Activated naive CD8-positive, alpha-beta T cell treated with anti-CD3 and anti-CD28 coated beads, Interleukin-2, amount 50 U/mL, for 16 hours (primary cell): ENCODE measurements at regions not wholly inside any gene's neighbourhood (a gene's known extent, or its start where the extent isn't known, plus 50 kb on each side); places are given as distances from the start of the nearest gene placed in this dataset.
"Not testable (repeated sequence)": the region's sequence is repeated elsewhere in the genome, so short reads cannot be mapped to it uniquely, and the experiment has no call there.

Source experiments
- DNase-seq: peaks from one replicate; pipeline ENCODE4 v3.0.0-alpha.2; 2020; ENCODE audit warnings: low read depth, low spot score

GRCh38 chr5:52605317-52606313, 182.1 kb upstream of the ITGA1 start:
- DNase-seq = no peak

GRCh38 chr5:52607227-52607824, 180.4 kb upstream of the ITGA1 start:
- DNase-seq = no peak

GRCh38 chr5:52620315-52620714, 167.4 kb upstream of the ITGA1 start:
- DNase-seq = no peak

- DNase-seq = no peak
Observed at GRCh38 chr5:52623291-52623690, 164.4 kb upstream of the ITGA1 start.

- DNase-seq = no peak
Observed at GRCh38 chr5:52624291-52624690, 163.4 kb upstream of the ITGA1 start.

- no peak for DNase-seq
Observed at GRCh38 chr5:52626312-52626711, 161.4 kb upstream of the ITGA1 start.

- DNase-seq = no peak
Observed at GRCh38 chr5:52627740-52628139, 160.0 kb upstream of the ITGA1 start.

- no peak for DNase-seq
Observed at GRCh38 chr5:52632281-52632680, 155.4 kb upstream of the ITGA1 start.

GRCh38 chr5:52634171-52634570, 153.5 kb upstream of the ITGA1 start:
- DNase-seq = not testable (repeated sequence)

GRCh38 chr5:52638732-52639131, 149.0 kb upstream of the ITGA1 start:
- no peak for DNase-seq

GRCh38 chr5:52648726-52649125, 139.0 kb upstream of the ITGA1 start:
- DNase-seq = no peak

- no peak for DNase-seq
Observed at GRCh38 chr5:52655163-52655562, 132.6 kb upstream of the ITGA1 start.

- no peak for DNase-seq
Observed at GRCh38 chr5:52656569-52657246, 131.0 kb upstream of the ITGA1 start.

GRCh38 chr5:52657247-52657645, 130.5 kb upstream of the ITGA1 start:
- no peak for DNase-seq

- DNase-seq = no peak
Observed at GRCh38 chr5:52658246-52658645, 129.5 kb upstream of the ITGA1 start.

- DNase-seq = no peak
Observed at GRCh38 chr5:52660621-52661020, 127.1 kb upstream of the ITGA1 start.

GRCh38 chr5:52661903-52662595, 125.7 kb upstream of the ITGA1 start:
- no peak for DNase-seq

- no peak for DNase-seq
Observed at GRCh38 chr5:52665559-52665958, 122.2 kb upstream of the ITGA1 start.

- no peak for DNase-seq
Observed at GRCh38 chr5:52668139-52668538, 119.6 kb upstream of the ITGA1 start.

GRCh38 chr5:52668544-52669185, 119.1 kb upstream of the ITGA1 start:
- no peak for DNase-seq

- DNase-seq = no peak
Observed at GRCh38 chr5:52672459-52672858, 115.3 kb upstream of the ITGA1 start.
